ENCODE measurements at regions not wholly inside any gene's neighbourhood (a gene's known extent, or its start where the extent isn't known, plus 50 kb on each side); places are given as distances from the start of the nearest gene placed in this dataset.

GRCh38 chr13:29654843-29655547 is 59.5 kb upstream of the SLC7A1 start:
- H3K4me2 ChIP-seq (ENCODE audit: control insufficient read depth, insufficient read depth), result no peak overlapping the region
- no peak overlapping the region for H3K9ac ChIP-seq (ENCODE audit: control insufficient read depth, insufficient read depth, low read length)
- BruUV-seq (replicated peaks), result no TSS peak
- H3K36me3 ChIP-seq (ENCODE audit: control insufficient read depth in 2 of 2, insufficient read depth in 2 of 2, low read length in 1 of 2), result no peaks in the 10 kb centered on the region
- RAD21 ChIA-PET (ENCODE audit: unreplicated experiment), result no interaction called here
- no peaks in the 10 kb centered on the region for H4K20me1 ChIP-seq (ENCODE audit: control insufficient read depth, insufficient read depth)
- H3K79me2 ChIP-seq (ENCODE audit: control insufficient read depth, insufficient read depth, low read length), result no peaks in the 10 kb centered on the region
- ATAC-seq (no peak), DNase-seq (ENCODE audit: low read depth, low spot score) (no peak), FAIRE-seq (no peak)
- no peak overlapping the region for H3K4me3 ChIP-seq
- no peaks in the 10 kb centered on the region; the same call in 2 of the 3 replicates for H3K9me3 ChIP-seq (replicated peaks; ENCODE audit: control insufficient read depth, insufficient read depth, low read length)
- SMC1A ChIA-PET (ENCODE audit: uncharacterized antibody, unreplicated experiment), result no interaction called here
- POLR2A ChIA-PET, result no interaction called here
- CTCF ChIA-PET, result no interaction called here
- in situ Hi-C loops (cut with MboI) (no loop called here), intact Hi-C loops (cut with micrococcal nuclease; ENCODE audit: unreplicated experiment) (no loop called here)
- no peak overlapping the region for H2AFZ ChIP-seq (ENCODE audit: control insufficient read depth, low read depth, low read length)
- no peaks in the 10 kb centered on the region for H3K4me1 ChIP-seq (ENCODE audit: control insufficient read depth, insufficient read depth, low read length)
- WGBS (ENCODE audit: insufficient coverage, insufficient replicate concordance, low lambda C conversion rate, missing lambda C conversion rate), result 25% methylated on average over 3 of the region's 3 CpGs
- H3K27ac ChIP-seq (ENCODE audit: control insufficient read depth, insufficient read depth), result no peak overlapping the region
- no peaks in the 10 kb centered on the region for H3K27me3 ChIP-seq (replicated peaks in 1 of 2; ENCODE audit: control insufficient read depth in 2 of 2, insufficient read depth in 2 of 2, low read length in 1 of 2)
- no peak for TF ChIP-seq CHD4 (IDR thresholded peaks at IDR 0.05)
- TF ChIP-seq RAD21 (IDR thresholded peaks at IDR 0.05; ENCODE audit: insufficient read depth, low read depth, low read length), result no peak
- no peak for TF ChIP-seq MEF2A (IDR thresholded peaks at IDR 0.05; ENCODE audit: insufficient read depth, low read depth, low read length)
- no peak for TF ChIP-seq EP300 (IDR thresholded peaks at IDR 0.05; ENCODE audit: borderline replicate concordance in 1 of 2, control insufficient read depth in 1 of 2, low read depth in 2 of 2, low read length in 2 of 2)
- no peak for TF ChIP-seq KLF5 (IDR thresholded peaks at IDR 0.05; ENCODE audit: partially characterized antibody)
- TF ChIP-seq SREBF2 (IDR thresholded peaks at IDR 0.05; ENCODE audit: low read length), result no peak
- TF ChIP-seq FOS (IDR thresholded peaks at IDR 0.05; ENCODE audit: borderline replicate concordance, extremely low read depth, insufficient read length), result no peak
- no peak for TF ChIP-seq JUNB (IDR thresholded peaks at IDR 0.05)
- no peak for TF ChIP-seq ZNF217 (IDR thresholded peaks at IDR 0.05)
- no peak for TF ChIP-seq CEBPZ (IDR thresholded peaks at IDR 0.05; ENCODE audit: low read depth, low read length)
- no peak for TF ChIP-seq POU2F2 (IDR thresholded peaks at IDR 0.05; ENCODE audit: borderline replicate concordance, low read depth, low read length)
- TF ChIP-seq STAT3 (IDR thresholded peaks at IDR 0.05; ENCODE audit: low read depth, low read length), result no peak
- no peak for TF ChIP-seq NBN (IDR thresholded peaks at IDR 0.05)
- no peak for TF ChIP-seq CHD2 (IDR thresholded peaks at IDR 0.05; ENCODE audit: borderline replicate concordance, low read depth, low read length)
- TF ChIP-seq SRF (IDR thresholded peaks at IDR 0.05; ENCODE audit: low read depth in 2 of 2, low read length in 2 of 2), result no peak
- TF ChIP-seq CBX3 (IDR thresholded peaks at IDR 0.05; ENCODE audit: borderline replicate concordance, low read depth), result no peak
- TF ChIP-seq, protein P1, sequence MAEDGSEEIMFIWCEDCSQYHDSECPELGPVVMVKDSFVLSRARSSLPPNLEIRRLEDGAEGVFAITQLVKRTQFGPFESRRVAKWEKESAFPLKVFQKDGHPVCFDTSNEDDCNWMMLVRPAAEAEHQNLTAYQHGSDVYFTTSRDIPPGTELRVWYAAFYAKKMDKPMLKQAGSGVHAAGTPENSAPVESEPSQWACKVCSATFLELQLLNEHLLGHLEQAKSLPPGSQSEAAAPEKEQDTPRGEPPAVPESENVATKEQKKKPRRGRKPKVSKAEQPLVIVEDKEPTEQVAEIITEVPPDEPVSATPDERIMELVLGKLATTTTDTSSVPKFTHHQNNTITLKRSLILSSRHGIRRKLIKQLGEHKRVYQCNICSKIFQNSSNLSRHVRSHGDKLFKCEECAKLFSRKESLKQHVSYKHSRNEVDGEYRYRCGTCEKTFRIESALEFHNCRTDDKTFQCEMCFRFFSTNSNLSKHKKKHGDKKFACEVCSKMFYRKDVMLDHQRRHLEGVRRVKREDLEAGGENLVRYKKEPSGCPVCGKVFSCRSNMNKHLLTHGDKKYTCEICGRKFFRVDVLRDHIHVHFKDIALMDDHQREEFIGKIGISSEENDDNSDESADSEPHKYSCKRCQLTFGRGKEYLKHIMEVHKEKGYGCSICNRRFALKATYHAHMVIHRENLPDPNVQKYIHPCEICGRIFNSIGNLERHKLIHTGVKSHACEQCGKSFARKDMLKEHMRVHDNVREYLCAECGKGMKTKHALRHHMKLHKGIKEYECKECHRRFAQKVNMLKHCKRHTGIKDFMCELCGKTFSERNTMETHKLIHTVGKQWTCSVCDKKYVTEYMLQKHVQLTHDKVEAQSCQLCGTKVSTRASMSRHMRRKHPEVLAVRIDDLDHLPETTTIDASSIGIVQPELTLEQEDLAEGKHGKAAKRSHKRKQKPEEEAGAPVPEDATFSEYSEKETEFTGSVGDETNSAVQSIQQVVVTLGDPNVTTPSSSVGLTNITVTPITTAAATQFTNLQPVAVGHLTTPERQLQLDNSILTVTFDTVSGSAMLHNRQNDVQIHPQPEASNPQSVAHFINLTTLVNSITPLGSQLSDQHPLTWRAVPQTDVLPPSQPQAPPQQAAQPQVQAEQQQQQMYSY (CRISPR knock-in tag; IDR thresholded peaks at IDR 0.05), result no peak
- TF ChIP-seq SIX5 (IDR thresholded peaks at IDR 0.05; ENCODE audit: low read depth, low read length, severe bottlenecking), result no peak
- TF ChIP-seq MAX (IDR thresholded peaks at IDR 0.05; ENCODE audit: low read depth, low read length), result no peak

Data from GM12878 (cell line).